Fibroblast of lung (primary cell): ENCODE measurements at regions not wholly inside any gene's neighbourhood (a gene's known extent, or its start where the extent isn't known, plus 50 kb on each side); places are given as distances from the start of the nearest gene placed in this dataset.
A peak's percentile ranks its signal among the peaks of the same experiment; 100 is the strongest.

Source experiments
- DNase-seq, 2 donors: peaks; one replicate each; pipeline versions ENCODE4 v3.0.0 to v3.0.0-alpha.2; 2010; ENCODE audit warnings: low read depth in 2 of 2
- H2AFZ ChIP-seq: 2 replicates; pipeline ENCODE4 v1.5.1; 2012; ENCODE audit warnings: low read length, control low read depth, inconsistent platforms
- H3K27ac ChIP-seq: 2 replicates; pipeline ENCODE4 v1.5.1; 2011; ENCODE audit warnings: low read length, control low read depth; ENCODE audit not compliant: insufficient read depth
- H3K27me3 ChIP-seq: 2 replicates; pipeline ENCODE4 v1.5.1; 2011; ENCODE audit warnings: mild to moderate bottlenecking, low read length; ENCODE audit not compliant: control insufficient read depth, insufficient read depth
- H3K36me3 ChIP-seq: 2 replicates; pipeline ENCODE4 v1.5.1; 2011; ENCODE audit warnings: low read length; ENCODE audit not compliant: control insufficient read depth, insufficient read depth
- H3K4me1 ChIP-seq: 2 replicates; pipeline ENCODE4 v1.5.1; 2011; ENCODE audit warnings: low read length; ENCODE audit not compliant: control insufficient read depth, insufficient read depth; ENCODE audit errors: extremely low read depth
- H3K4me2 ChIP-seq: 2 replicates; pipeline ENCODE4 v1.5.1; 2011; ENCODE audit warnings: low read length, control low read depth; ENCODE audit not compliant: insufficient read depth; ENCODE audit errors: extremely low read depth
- H3K4me3 ChIP-seq, 4 experiments: fragments of 200-600 bp in 1 of 4; sonication (generic) in 1 of 4; replicated peaks in 1 of 4; 2 replicates each; pipeline ENCODE4 v1.5.1; 2011 to 2016; ENCODE audit warnings: low read length in 4 of 4, low read depth in 3 of 4, mild to moderate bottlenecking in 3 of 4, control low read depth in 2 of 4, inconsistent platforms in 1 of 4, mixed read lengths in 1 of 4; ENCODE audit not compliant: insufficient read depth in 1 of 4; ENCODE audit errors: control extremely low read depth in 1 of 4
- H3K79me2 ChIP-seq: 2 replicates; pipeline ENCODE4 v1.5.1; 2012; ENCODE audit warnings: mild to moderate bottlenecking, low read length, inconsistent platforms; ENCODE audit not compliant: control insufficient read depth, insufficient read depth
- H3K9ac ChIP-seq: 2 replicates; pipeline ENCODE4 v1.5.1; 2011; ENCODE audit warnings: mild to moderate bottlenecking, low read length, control low read depth; ENCODE audit not compliant: insufficient read depth
- H3K9me3 ChIP-seq: 2 replicates; pipeline ENCODE4 v1.5.1; 2012; ENCODE audit warnings: low read depth, low read length; ENCODE audit not compliant: control insufficient read depth, insufficient read depth
- H4K20me1 ChIP-seq: 2 replicates; pipeline ENCODE4 v1.5.1; 2011; ENCODE audit warnings: low read length; ENCODE audit not compliant: control insufficient read depth, insufficient read depth; ENCODE audit errors: extremely low read depth
- CTCF ChIP-seq, 2 donors: IDR thresholded peaks in 1 of 2; conservative IDR thresholded peaks in 1 of 2; 1 replicate in 1 of 2; 2 replicates in 1 of 2; pipeline ENCODE4 v1.5.1; 2011 to 2012; ENCODE audit warnings: low read length in 2 of 2, control low read depth in 1 of 2, inconsistent platforms in 1 of 2, low read depth in 1 of 2, mild to moderate bottlenecking in 1 of 2
- EZH2 ChIP-seq: IDR thresholded peaks from 2 replicates; pipeline ENCODE4 v1.5.1; 2012; ENCODE audit warnings: low read length, control low read depth, mild to moderate bottlenecking; ENCODE audit errors: missing control alignments

DNA sequence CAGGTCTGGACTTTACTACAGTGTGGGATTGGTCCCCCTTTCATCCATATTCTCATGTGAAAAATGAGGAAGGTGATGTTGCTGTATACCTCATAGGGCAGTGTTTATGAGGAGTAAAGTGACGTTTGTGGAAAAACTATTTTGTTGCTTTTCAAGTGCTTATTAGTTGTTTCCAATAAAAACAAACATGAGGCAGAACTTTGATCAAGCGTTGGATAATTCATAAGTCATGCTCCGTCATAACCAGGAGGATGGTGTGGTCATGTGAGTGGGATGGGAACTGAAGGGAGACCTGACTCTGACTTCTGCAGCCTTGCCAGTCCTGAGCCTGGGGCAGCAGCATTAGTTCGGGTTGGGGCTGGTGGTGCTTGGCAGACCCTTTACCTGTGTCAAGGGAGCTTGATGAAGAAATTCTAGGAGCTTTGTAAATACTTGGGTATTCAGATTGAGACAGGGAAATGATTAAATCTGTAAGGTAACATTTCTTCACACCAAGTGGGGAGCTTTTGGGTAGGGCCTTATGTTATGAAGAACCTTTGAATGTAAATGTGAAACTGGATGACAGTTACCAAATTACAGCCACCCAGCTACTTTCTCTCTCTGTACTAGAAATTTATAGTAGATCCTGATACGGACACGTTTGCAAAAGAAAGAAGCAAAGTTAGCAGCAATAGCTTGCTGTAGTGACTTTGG, 462.4 kb upstream of the RGS6 start:
- Histone ChIP-seq H3K4me1 (peaks cover 4% of the 10 kb centered on the region), H4K20me1 (no peaks in the 10 kb centered on the region), H3K9ac (no peak overlapping the region), H3K27me3 (no peaks in the 10 kb centered on the region), H3K4me3 (no peak overlapping the region), H3K9me3 (no peaks in the 10 kb centered on the region), H3K79me2 (no peaks in the 10 kb centered on the region), H3K27ac (no peak overlapping the region), H2AFZ (no peak overlapping the region), H3K4me2 (no peak overlapping the region), H3K36me3 (no peaks in the 10 kb centered on the region)
- DNase-seq = no peak
- TF ChIP-seq EZH2 (no peak), CTCF (conservative IDR thresholded peaks at IDR 0.05 in 1 of 2, IDR thresholded peaks at IDR 0.05 in 1 of 2; ENCODE audit: low read depth in 1 of 2, low read length in 2 of 2) (no peak)

DNA sequence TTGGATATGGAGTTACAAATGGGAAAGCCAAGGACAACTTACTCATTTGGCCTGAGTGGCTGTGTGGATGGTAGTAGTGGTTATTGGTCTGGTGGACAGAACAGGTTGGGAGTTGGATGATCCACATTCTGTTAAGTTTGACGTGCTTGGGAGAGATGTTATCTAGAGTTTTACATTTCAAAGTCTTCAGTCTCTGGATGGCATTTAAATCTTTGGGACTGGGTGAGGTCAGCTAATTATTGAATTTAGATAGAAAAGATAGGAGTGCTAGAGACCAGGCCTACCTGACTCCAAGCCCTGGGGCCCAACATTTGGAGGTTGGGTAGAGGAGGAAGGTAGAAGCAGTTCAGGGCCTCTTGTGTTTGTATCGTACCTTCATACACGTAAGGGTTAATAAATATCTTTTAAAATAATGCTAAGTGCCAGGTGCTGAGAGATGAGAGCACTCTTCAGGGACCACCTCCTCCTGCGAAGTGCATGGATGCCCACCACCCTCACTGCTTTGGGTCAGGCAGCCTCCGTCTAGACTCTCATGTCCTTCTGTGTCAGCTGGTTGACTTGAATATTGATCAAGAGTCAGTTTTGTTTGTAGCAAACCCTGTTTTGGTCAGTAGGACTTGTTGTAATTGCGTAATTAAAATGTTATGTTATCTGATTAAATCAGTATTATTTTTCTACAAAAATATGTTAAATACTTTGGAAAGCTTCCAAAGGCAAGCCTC, 460.4 kb upstream of the RGS6 start:
- TF ChIP-seq EZH2 (no peak), CTCF (conservative IDR thresholded peaks at IDR 0.05 in 1 of 2, IDR thresholded peaks at IDR 0.05 in 1 of 2; ENCODE audit: low read depth in 1 of 2, low read length in 2 of 2) (no peak)
- no peak for DNase-seq
- no peak overlapping the region for H2AFZ ChIP-seq
- H3K9ac ChIP-seq = no peak overlapping the region
- H4K20me1 ChIP-seq = no peaks in the 10 kb centered on the region
- H3K4me2 ChIP-seq = no peak overlapping the region
- no peaks in the 10 kb centered on the region for H3K27me3 ChIP-seq
- H3K36me3 ChIP-seq = no peaks in the 10 kb centered on the region
- no peak overlapping the region for H3K4me3 ChIP-seq
- peaks cover 4% of the 10 kb centered on the region for H3K4me1 ChIP-seq
- no peak overlapping the region for H3K27ac ChIP-seq
- H3K79me2 ChIP-seq = no peaks in the 10 kb centered on the region
- no peaks in the 10 kb centered on the region for H3K9me3 ChIP-seq

DNA sequence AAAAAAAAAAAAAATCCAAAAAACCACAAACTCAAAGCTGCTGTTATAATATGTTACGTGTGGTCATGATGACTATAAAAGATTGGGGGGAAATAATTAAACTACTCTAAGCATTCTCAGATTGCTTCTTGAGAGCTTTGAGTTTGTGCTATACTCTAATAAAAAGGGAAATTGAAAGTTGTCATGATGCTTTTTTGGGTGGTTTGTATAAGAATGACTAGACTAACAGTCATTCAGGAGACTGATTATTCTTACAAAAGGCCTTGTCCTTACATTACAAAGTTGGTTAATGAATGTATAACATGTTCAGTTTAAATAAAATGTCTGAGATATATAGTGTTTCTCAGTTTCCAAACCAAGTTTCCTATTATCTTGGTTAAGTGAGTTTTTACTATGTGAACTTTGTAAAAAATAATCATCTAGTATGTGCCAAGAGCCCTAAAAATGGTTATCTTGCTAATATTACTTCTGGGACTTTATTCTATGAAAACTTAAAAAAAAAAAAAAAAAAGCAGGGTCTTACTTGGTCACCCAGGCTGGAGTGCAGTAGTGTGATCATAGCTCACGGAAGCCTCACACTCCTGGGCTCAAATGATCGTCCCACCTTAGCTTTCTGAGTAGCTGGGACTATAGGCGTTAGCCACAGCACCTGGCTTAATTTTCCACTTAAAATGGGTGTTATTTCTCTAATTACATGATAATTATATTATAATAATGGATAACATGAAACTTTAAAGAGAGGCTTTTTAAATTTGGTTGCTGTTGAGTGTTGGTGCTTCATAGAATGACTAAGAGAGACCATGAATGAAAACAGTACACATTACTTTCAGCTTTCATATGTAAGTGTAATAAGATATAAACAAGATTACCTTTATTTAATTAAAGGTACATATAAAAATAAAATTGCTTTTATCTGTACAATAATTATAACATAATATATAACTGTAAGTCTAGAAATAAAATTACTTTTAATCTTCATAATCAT, 459.6 kb upstream of the RGS6 start:
- no peak overlapping the region for H2AFZ ChIP-seq
- TF ChIP-seq EZH2 = no peak
- TF ChIP-seq CTCF (conservative IDR thresholded peaks at IDR 0.05 in 1 of 2, IDR thresholded peaks at IDR 0.05 in 1 of 2; ENCODE audit: low read depth in 1 of 2, low read length in 2 of 2) = no peak
- no peak overlapping the region for H3K4me3 ChIP-seq
- H3K79me2 ChIP-seq = no peaks in the 10 kb centered on the region
- peaks cover 4% of the 10 kb centered on the region for H3K4me1 ChIP-seq
- H3K27ac ChIP-seq = no peak overlapping the region
- peak overlapping the region; percentile 11 for H3K4me2 ChIP-seq
- no peak overlapping the region for H3K9ac ChIP-seq
- peak; percentile 38 to 55 for DNase-seq
- H3K36me3 ChIP-seq = no peaks in the 10 kb centered on the region
- H3K27me3 ChIP-seq = no peaks in the 10 kb centered on the region
- no peaks in the 10 kb centered on the region for H4K20me1 ChIP-seq
- H3K9me3 ChIP-seq = no peaks in the 10 kb centered on the region
